GM18867 (cell line): ENCODE measurements at regions not wholly inside any gene's neighbourhood (a gene's known extent, or its start where the extent isn't known, plus 50 kb on each side); places are given as distances from the start of the nearest gene placed in this dataset.

Source experiments
- ATAC-seq: cut with Tn5 transposase; IDR thresholded peaks from one replicate; pipeline ENCODE4 v1.9.1; 2021; ENCODE audit warnings: mild to moderate bottlenecking, moderate library complexity; ENCODE audit not compliant: unreplicated experiment

DNA sequence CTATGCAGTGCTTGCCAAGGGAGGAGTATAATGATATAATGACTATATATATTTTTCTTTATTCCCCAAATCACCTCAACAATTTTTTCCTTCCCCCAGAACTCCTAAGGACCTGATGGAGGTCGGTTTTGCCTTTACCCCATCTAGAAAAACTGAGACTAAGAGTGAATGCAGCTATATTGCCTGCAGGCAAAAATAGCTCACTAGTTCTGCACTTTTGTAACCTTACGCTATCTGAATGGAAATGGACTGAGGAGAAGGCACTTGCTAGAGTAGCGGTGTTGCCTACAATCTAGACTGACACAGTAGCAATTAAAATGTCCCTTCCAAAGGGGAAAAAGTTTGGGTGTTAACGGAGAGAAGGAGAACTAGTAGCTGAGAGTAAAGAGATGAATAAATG lies 379.5 kb upstream of the SEMA6D start:
- no peak for ATAC-seq

DNA sequence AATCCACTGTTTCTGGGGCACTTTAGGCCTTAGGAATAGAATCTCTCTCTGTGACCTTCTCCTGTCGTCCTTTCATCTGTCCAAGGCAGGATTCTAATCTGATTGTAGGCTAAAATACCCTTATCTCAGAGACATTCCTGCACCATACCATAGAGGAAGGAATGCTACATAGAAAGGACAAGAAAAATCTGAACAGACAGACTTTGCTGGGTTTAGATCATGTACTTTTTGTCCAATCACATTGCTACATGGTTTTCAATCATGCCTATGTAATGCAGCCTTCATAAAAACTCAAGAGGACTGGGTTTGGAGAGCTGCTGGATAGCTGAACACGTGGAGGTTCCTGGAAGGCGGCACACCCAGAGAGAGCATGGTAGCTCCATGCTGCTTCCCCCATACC lies 378.5 kb upstream of the SEMA6D start:
- no peak for ATAC-seq

DNA sequence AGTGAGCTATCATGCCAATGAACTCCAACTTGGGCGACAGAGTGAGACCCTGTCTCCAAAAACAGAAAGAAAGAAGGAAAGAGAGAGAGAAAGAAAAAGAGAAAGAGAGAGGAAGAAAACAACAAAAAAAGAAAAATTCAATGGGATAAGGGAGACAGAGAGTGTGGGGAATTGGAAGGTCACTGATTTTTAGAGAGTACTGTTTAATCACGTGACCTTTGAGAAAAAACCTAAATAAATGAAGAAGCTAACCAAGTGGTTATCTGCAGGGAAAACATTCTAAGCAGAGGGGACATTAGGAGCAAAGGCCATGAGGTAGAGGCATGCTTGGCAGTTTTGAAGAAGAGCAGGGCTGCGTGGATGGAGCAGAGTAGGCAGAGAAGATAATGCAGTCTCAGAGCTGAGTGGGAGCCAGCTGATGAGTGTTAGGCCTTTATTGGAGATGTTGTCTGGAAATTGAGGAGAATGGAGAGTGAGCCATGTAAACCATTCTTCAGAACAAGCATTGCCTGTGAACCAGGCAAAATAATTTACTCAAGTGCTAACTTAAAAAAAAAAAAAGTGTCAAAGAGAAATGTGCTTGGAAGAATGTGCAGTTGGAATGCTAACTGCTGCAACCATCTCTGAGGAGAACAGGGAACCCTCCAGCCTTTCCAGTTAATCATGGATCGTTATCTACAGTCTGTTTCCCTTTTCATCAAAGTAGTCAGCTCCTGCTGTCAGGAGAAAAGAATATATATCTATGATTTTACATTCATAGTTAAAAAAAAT lies 377.3 kb upstream of the SEMA6D start:
- no peak for ATAC-seq

DNA sequence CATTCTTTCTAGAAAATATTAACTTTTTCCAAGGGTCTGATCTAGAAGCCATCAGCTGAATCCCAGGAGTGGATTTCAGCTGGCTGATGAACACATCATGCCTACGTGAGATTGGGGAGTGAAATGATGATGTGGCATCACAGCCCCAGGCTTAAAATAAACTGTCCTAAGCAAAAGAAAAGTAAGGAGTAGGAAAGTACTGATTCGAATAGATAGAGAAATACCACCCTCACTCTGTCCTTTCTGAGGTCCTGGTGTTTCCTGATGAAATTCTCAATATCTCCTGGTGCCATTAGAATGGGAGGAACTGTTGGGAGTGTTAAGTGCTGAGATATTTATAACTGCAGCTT lies 376.8 kb upstream of the SEMA6D start:
- no peak for ATAC-seq

DNA sequence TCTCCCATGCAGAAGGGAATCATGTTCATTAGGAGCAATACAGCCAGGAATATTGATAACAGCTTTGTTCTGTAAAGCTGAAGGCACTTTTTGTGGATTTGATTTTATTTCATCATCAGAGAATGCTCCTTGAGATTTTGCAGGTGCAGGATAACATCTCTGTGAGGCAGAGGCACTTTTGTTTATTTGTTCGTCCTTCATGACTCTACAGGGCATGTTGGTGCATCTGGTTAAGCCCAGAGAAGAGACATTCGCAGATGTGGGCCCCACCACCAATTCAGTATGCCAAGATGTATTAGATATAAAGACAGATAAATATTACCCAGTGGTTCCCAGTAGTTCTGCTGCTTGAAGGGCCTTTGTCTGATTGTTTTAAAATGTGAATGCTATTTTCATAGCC lies 368.1 kb upstream of the SEMA6D start:
- no peak for ATAC-seq

DNA sequence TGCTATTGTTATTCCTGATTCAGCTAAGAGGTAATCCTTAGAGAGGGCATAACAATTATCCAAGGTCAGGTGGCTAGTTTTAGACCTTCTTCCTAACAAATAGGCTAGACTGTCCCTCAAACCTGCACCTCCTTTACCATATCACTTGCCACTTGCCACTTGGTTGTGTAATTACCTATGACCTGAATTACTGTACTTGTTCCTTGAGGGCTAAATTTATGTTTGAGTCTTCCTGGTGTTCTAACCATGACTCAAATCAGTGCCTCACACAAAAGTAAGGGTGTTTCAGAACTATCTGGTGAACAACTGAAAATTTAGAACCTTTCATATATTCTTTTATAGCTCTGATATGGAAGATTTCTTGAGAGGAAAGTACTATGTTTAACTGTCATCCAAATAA lies 365.8 kb upstream of the SEMA6D start:
- no peak for ATAC-seq

DNA sequence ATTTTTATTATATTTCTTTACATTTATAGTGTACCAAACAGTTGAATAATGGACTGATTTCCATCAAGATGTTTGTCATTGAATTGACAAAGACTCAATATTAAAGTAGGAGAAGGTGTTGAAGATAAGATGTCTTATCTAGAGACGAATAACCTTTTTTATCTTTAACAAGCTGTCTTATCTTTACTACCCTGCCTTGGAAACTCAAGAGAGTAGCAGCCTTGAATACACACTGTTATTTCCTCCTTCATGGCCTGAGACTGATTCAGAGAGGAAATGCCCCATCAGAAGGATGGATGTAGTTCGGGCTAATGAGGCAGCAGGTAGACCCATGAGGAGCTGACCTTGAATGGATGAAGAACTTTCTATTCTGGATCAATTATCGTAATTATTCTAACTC lies 365.1 kb upstream of the SEMA6D start:
- ATAC-seq: no peak

DNA sequence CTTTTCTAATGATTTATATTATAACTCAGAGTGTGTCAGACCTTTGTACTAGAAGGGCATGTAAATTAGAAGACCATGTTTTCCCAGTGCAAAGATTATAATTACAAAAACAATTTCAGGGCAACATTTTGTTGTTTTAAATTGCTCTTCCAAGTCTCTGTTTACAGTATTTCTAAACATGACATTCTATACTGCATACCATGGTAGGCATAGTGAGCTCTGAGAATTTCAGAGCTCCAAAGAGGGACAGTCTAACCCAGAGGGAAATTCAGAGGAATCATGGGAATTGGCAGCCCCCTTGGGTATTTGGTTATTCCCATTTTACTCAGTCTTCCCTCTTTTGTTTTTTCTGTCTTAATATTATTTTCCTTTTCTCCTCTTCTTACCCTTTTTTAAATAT lies 361.5 kb upstream of the SEMA6D start:
- no peak for ATAC-seq

DNA sequence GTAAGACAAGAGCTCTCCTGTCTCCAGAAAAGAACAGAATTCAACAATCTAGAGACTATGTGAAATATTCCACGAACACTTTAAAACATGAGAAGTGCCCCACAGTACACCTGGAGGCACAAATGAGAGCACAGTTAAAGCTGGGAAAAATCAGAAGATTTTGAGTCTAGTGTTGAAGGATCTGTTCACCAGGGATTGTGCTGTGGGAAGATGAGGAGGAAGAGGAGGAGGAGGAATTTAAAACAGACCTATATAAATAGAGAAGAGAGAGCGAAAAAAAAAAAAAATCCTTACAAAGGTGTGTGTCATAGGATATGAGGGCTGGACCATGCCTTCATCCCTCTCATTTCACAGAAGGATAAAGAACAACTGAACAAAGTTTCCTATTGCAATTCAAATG lies 361.0 kb upstream of the SEMA6D start:
- no peak for ATAC-seq

DNA sequence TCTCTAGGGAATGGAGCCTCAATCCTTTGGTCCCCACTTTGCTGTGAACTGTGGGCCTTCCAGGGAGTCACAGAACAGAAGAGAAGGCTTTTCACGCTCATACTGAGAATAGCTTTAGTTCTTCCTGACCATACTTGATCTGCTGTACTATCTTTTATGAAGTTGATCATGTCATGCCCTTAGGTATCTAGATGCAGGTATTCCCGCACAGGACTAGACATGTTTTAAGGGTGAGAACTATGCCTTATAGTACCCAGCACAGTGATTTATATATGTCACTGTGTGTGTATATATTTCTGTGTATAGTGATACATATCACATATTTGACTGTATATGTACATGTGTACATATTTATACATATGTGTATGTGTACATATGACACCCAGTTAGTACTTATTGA lies 358.4 kb upstream of the SEMA6D start:
- ATAC-seq: no peak

DNA sequence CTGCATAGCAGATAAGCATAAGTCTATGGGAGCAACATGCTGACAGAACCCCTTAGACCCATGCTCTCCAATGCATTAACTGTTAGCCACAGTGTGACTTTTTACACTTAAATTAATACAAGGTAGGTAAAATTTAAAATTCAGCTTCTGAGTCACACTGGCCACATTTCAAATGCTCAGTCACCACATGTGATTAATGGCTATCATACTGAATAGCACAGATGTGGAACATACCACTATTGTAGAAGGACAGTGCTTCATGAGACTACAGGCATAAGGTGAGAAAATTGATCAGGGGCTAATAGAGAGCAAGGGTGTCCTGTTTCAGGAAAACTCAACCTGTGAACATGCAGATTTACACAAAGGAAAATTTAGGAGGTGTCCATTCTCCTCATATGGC lies 357.0 kb upstream of the SEMA6D start:
- no peak for ATAC-seq

DNA sequence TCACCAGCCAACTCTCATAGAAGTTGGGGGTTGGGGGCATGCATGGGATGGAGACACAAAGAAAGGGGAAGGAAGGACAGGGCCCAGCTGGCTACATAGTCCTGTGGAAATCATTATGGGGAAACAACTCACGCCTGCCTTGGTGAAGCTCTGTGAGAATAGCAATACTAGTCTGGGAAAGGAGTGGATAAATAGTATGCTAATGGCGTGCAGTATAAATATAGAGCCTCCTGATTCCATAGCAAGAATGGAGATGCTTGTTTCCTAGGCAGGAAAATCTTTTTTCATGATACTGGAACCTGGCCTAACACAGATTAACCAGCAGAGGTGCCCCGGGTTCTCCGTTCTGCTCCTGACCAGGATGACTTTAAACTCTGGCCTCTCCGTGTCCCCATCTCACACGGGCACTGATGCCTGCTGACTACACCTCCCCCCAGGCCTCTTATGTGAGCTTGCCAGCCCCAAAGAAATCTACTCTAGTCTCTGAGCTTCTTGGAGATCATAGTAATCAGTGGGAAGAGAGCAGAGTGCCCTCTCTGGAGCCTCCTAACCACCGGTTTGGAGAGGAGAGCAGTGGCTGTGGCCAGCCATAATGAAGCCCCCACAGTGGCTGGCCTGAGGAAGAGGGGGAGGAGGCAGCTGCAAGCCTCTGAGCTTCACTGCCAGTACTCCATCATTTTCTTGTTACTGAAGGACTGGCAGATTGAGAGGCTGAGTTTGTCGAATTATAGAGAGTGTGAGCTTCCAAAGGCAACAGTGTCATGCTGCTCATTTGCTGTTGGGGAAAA lies 355.0 kb upstream of the SEMA6D start:
- ATAC-seq: no peak

DNA sequence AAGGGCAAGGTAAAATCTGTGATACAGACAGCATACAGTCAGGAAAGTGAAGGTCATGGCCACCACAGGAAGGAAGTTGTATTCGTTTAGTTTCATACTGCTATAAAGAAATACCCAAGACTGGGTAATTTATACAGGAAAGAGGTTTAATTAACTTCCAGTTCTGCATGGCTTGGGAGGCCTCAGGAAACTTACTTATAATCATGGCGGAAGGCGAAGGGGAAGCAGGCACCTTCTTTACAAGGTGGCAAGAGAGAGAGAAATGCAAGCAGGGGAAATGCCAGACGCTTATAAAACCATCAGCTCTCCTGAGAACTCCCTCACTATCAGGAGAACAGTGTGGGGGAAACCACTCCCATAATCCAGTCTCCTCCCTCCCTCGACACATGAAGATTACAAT lies 353.7 kb upstream of the SEMA6D start:
- ATAC-seq: no peak

DNA sequence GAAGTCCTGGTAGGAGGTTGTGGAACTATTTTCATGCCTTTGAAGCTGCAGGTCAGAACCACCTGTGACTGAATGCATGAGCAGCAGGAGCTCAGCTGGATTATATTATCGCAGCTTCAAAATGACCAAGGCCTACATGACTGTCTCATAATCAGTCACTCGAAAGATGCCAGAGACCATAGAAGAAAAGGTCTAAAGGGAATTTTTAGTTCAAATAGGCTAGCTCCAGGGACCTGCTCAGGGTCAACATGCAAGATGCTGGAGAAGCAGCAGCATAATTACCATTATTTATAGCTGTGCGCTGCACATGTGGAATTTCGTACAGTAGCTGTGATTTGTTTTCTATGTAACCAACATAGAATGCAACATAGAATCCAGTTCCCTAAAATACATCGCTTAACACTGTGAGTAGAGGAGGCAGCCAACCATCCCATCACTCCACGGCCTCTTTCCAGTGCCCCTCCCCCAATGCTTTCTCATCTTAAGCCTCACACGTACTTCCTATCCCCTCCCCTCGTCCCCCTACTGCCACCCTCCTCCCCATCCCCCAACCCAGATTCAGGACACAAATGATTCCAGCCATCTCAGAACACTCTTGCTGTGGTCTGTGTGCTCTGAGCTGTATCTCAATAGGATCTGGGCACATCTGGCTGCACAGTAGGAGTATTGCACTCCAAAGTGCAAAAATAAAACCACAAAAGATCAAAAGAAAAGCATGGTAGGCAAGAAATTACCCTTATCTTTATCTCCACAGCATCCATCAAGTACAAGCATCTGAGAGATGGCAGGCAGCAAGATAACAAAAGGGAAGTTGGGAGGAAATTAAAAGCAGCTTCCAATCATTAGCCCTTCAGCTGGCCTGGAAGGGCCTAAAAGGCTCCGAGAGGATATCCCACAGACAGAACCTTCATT lies 352.8 kb upstream of the SEMA6D start:
- no peak for ATAC-seq

DNA sequence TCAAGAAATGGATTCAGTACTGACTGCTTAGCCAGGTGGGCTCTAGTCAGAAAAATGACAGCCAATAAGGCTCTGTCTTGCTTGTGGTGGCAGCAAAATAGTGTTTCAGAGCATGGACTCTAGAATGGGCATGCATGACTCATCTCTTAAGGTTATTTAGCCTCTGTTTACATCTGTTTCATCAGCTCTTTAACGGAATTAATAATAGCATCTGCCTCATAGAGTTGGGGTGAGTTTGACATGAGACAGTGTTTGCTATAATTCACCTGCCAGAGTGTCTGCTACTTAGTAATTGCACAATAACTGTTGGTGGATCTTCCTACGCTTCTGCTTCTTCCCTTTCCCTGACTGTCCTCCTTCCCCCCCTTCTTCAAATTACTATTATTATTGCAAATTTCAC lies 350.4 kb upstream of the SEMA6D start:
- ATAC-seq: no peak

DNA sequence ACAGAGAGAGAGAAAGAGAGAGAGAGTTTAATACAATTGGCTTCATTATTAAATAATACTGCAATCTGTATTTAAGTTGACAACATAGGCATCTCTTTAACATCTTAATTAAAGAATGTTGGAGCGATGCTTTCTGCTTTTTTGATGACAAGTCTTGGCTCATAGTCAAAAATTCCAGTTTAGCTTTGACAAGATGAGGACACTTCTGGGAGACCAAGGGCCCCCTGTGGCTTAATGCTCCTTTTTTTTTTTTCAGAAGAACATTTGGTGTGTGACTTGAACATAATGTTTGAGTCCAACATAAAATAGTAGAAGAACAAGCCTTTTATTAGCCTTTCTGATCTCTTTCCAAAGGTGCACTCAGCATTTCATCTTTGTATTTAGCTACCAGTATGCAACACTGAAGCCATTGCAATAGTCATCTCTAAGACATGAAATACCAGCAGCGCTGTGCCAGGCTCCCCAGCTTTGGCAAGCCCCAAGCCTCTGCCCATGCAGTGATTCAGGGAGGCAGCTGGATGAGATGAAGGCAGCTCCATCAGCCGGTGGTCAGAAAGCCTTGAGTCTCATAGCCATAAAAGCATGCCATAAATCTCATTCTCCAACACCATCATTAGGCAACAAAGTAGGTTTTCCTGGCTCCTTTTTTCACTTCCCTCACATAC lies 349.4 kb upstream of the SEMA6D start:
- ATAC-seq: no peak

DNA sequence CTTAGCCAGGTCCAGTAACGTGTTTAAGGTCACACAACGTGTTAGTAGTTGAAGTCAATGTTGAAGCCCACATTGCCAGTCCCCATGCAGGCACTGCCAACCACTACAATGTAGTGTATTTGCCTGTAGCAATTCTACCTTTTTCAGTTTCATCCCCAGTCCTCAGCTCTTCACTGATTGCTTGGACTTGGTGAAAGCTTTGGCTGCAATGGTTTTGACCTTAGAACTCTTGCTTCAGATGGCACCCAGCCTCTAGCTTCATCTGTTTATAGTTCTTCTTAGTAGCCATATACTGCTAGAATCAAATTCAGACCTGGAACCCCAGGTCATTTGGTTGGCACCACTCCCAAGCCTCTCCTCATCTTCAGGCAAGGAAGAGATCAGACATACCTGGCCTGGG lies 345.4 kb upstream of the SEMA6D start:
- no peak for ATAC-seq

DNA sequence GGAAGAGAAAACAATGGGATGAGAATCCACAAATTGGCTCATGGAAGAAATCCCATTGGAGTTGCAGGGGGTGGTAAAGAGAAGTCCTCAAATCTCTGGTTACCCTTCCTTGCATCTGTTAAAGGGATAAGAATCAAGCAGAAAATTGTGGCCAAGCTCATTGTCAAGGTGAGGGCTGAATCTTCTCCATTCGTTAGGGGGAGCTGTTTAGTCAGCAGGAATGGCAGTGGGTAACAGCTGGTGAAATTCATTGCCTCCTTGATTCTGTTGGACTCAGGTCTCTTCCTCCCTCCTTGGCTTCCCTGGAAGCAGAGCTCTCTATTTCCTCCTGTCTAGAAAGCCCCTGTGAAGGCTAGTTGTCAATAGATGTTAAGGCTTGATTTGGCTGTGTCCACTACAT lies 343.1 kb upstream of the SEMA6D start:
- no peak for ATAC-seq

DNA sequence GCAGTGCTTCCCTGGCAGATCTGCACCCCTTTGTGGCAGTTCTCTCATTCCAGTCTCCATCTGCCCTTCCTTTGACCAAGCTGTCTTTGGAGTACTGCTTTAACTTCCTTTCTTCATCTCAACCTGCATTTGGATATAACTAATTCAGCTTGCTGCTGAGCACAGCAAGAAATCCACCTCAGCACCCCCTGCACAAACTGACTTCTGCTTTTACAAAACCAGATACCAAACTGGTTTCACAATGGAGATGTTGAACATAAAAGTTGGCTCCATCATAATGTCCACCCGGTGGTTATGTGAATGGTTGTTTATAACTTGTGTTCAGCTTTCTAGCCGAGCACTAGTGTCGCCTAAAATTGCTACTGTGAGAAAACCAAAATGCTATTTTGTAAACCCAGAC lies 341.1 kb upstream of the SEMA6D start:
- ATAC-seq: no peak

DNA sequence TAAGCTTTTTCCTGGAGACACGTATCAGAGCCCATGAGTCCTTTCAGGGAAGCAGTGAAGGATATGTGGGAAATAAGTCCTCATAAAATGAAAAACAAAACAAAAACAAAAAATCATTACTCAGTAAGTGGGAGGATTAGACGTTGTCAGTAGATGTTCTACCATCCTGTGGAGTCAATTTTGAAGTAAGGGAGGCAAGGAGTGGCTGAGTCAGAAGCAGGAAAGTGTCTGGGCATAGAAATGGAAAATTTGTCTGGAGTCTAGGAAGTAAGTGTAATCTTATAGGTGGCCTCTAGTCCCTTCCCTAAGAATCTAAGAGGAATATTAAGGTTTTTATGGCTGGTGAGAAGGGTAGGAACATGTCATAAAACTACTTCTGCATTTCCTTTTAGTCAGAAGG lies 339.8 kb upstream of the SEMA6D start:
- no peak for ATAC-seq

DNA sequence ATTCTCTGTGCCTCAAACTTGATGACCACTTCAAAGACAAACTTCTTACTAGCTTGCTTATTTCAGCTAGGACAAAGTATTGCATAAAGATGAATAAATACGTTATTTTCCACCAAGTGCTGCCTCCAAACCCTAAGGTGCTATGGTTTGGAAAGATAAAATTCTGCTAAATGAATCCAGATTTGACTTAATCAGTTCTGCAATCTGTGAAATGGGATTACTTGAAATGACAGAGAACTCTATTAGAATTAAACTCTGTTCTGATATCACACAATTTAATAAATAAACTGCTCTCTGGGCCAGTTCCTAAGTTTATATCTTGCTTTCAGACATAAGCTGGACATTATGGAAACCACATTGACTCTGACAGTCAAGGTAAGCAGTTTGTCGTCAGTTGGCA lies 338.8 kb upstream of the SEMA6D start:
- no peak for ATAC-seq
